ENCODE measurements at regions not wholly inside any gene's neighbourhood (a gene's known extent, or its start where the extent isn't known, plus 50 kb on each side); places are given as distances from the start of the nearest gene placed in this dataset.
"Not testable (repeated sequence)": the region's sequence is repeated elsewhere in the genome, so short reads cannot be mapped to it uniquely, and the experiment has no call there.

DNA sequence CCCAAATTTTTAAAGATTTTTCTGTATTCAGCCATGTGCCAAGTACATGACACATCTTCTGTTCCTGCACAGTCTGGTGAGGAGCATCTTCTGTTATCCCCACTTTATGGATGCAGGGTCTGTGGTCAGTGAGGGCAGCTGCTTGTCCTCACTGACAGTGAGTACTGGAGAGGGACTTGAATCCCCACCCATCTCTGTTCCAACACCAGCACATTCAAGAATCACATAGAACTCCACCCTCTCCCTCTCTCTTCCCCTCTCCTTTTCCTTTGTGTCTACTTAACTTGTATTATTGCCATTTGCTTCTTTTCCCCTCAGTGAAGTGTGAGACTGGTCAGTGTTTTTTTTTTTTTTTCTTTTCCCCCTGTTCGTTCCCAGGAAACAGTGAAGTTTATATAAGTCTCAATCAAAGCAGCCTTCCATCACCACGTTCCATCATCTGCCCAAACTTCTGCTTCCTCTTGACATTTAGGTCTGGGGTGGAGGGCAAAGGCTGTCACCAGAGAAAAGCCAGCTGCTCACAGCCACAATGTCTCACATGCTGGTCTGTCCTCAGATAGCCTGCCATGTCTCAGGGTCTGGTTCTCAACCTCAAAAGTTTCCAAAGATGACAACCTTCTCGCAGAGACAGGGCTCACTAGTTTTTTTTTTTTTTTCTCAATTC is 110.0 kb upstream of the SSTR4 start:
- no peak for DNase-seq

DNA sequence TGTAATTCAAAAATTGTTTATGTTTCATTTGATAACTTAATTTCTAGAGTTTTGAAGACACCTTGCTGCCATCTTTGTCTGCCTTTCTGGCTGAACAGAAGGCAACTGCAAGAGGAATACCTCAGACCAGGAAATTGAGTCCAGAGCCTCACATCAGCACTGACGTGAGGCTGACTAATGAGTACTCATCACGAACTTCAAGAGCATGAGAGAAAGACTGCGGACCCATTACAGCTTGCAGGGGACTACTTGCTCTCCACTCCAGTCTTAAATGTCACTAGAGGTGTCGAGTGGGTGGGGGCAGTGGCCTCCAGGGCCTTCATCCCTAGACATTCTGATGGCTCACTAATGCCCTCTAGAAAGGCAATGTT is 109.5 kb upstream of the SSTR4 start:
- no peak for DNase-seq

GRCh38 chr20:22927537-22927936 is 107.6 kb upstream of the SSTR4 start:
- no peak for DNase-seq

GRCh38 chr20:22928679-22929078 is 106.4 kb upstream of the SSTR4 start:
- DNase-seq = no peak

- no peak for DNase-seq
Measured at GRCh38 chr20:22929661-22930060, 105.5 kb upstream of the SSTR4 start.

DNA sequence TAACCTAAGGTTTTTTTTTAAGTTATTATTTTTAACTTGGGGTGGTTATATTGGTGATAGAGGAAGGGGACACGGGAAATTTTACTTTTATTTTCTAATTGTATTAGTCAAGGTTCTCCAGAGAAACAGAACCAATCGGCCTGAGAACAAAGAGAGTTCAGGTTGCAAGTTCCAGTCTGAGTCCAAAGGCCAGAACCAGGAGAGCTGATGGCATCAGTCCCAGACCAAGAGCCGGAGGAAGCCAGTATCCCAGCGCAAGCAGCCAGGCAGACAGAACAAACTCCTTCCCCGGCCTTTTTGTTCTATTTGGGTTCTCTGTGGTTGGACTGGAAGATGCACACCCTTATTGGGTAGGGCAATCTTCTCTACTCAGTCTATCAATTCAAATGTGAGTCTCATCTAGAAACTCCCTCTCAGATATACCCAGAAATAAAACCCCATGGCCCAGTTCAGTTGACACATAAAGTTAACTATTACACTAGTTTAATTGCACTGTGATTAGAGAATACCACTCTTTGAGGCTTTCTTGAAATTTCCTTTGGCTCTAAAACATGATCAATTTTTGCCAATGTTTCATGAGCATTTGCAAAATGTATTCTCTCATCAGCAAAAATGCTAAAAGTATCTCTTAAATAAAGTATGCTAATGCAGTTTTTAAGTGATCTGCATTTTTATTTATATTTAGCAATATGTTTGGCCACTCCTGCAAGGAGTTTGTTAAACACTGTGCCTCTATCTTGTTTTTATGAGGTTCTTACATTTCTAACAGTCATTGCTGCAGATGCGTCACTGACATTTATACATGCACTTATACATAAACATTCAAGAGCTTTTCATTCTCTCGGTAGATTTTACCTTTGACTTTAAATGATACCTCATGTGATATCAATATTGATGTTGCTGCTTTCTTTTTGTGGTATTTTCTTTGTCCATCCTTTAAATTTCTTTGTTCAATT is 103.2 kb upstream of the SSTR4 start:
- no peak for DNase-seq

GRCh38 chr20:22939181-22939580 is 95.9 kb upstream of the SSTR4 start:
- DNase-seq = no peak

DNA sequence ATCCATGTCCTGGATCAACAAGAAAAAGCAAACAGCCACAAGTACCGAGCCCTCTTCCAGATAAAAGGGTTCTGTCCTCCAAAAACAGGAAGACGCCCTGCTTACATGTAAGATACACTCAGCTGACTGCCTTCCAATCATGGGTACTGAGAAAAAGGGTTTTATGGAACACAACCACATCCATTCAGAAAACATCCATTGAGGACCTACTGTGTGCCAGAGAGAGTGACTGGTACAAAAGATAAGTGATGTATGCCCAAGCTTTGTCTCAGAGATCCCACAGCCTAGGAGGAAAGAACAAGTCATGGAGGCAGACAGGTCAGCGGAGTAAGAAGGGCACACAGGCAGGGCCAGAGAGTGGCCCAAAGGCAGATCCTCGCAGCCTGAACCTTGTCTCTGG is 94.8 kb upstream of the SSTR4 start:
- DNase-seq = no peak

GRCh38 chr20:22941550-22941949 is 93.6 kb upstream of the SSTR4 start:
- DNase-seq = no peak

DNA sequence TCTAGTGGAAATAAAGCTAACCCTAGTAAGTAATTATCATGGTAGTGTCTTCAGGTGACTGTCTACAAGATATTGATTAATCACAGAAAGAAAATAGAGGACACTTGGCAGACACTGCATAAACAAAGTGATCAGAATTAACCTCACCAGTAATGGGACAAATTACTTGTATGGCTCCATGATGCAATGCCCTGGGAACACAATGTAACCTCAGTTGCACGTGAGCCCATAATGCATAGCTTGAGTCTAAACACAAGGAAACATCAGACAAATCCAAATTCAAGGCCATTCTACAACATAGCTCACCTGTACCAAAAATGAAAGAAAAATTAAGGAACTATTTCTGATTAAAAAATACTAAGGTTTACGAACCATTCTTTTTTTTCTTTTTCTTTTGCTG is 92.4 kb upstream of the SSTR4 start:
- no peak for DNase-seq

DNA sequence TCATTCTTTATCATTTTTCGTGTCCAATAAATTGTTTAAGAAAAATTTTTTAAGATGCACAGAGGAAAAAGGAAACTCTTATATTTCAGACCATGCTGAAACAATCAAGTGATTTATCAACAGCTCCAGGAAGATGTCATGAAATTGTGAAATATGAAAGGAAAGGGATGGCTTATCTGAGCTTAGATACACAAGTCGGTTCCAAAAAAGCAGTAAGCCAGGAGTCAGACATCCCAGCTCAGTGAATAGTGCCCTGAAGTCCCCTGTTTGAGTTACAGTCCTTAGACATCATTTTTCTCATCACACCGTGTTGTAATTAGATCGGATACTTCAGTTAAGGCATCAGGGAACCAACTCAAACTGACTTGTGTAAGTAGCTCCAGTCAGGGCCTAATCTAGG is 91.0 kb upstream of the SSTR4 start:
- no peak for DNase-seq

DNA sequence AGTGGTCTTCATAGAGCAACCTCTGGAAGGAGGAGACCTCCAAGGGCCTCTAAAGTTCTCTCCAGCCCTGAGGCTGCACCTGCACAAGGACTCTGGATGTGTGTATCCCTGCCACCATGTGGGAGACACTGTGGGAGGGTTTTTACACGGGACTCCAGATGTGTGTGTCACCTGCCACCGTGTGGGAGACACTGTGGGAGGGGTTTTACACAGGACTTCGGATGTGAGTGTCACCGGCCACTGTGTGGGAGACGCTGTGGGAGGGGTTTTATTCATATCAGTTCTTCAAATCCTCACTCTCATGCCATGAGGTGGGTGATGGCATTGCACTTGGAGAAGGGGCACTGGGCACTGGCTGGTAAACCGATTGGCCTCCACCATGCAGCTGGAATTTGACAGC is 90.2 kb upstream of the SSTR4 start:
- DNase-seq = no peak

DNA sequence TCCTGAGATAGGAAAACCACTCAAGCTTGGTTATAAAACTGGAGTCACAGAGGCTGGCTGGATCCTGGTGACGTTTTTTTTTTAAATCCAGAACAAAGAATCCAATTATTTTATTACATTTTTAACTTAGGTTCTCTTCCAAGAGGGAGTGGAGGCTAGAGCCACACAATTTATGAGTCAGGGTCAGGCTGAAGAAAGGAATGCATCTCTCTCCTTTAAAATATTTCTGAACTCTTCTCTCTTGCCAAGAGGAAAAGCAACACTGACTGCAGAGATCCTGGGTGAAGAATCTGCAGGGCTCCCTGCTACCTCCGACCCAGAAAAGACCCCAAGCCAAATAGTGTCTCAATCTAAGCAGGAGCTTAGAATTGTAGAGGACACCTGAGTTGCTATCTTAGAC is 88.5 kb upstream of the SSTR4 start:
- DNase-seq = peak; percentile 27

- DNase-seq = peak; percentile 5
Measured at GRCh38 chr20:22949331-22950109, 85.6 kb upstream of the SSTR4 start.

DNA sequence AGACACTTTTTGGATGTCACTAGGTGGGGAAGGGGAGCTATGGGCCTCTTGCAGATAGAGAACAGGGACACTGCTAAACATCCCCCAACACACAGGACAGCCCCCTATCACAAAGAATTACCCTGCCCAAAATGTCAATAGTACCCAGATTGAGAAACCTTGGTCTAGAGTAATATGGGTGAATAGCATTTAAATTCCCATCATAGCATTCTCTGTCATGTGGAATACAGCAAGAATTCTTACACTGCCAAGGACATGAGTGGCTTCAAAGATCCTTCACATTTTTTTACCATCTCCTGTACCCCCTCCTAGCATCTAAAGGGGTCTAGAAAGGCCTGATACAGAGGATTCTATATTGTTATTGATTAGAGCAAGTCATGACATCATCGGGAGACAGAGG is 83.1 kb upstream of the SSTR4 start:
- DNase-seq = no peak

DNA sequence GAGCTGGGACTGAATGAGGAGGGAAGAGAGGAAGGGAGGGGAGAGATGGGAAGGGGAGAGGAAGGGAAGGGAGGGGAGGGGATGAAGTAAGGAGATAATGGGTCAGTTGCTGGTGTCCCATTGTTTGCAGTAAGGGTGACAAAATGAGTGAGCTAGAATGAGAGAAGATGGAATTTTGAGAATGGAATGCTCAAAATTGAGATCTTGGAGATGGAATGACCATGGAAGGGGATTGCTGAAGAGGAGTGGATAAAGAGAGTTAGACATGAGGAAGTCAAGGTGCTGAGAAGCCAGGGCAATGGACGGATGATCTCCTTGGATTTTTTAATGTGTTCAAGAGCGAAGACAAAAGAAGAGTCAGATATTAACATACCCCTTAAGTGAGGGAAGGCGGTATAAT is 80.5 kb upstream of the SSTR4 start:
- no peak for DNase-seq

DNA sequence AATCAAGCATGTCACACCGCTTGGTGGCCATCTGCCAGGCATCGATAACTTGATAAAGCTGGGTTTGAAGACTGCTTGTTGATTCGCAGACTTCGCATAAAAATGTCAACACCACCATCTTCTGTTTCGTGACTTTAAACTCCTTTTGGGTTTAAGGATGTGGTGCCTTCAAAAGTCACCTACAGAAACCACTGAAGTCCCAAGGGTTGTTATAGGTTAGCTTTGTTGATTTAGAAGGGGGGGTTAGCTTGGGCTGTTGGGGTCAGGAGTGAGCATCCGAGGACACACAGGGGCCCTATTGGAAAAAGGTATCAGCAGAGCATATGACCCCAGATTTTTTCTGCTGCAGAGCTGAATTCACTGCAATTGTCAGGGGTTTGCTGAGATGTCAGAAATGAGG is 76.7 kb upstream of the SSTR4 start:
- DNase-seq = no peak

DNA sequence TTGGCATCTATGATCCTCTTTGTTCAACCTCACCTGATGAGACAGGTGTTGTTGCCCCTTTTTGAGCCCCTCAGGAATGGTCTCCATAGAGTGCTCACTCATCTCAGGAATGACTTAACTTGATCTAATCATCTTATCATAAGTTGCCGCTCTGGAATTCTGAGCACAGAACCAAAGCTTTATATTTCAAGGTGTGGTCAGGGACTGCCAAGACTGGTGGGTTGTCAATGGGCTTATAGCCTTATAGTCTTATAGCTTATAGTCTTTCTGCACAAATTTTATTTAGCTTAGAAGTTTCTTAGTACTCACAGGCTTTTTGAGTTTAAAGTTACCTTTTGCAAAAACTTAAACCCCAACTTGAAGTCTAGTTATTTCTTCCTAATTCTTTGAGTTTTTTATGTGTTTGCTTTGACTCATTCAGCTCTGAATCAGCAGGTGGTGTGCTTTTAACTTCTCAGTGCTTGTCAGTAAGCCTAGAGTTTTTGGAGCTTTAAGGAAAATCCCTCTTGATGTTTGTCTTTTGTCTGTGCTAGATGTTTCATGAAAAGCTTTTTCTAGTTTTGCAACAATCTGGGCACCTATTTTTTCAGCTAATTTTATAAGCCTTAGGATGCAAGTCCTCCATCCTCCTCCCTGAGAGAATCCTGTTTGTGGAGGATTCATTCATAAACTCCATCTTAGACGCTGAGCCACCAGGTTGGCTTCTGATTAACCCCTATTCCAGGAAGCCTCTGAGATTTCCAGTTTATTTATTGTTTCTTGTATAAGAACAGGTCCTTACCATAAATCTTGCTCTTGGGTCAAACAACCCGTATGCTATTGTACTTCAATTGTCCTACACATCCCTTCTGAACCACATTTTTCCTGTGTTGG is 72.3 kb upstream of the SSTR4 start:
- DNase-seq = no peak

DNA sequence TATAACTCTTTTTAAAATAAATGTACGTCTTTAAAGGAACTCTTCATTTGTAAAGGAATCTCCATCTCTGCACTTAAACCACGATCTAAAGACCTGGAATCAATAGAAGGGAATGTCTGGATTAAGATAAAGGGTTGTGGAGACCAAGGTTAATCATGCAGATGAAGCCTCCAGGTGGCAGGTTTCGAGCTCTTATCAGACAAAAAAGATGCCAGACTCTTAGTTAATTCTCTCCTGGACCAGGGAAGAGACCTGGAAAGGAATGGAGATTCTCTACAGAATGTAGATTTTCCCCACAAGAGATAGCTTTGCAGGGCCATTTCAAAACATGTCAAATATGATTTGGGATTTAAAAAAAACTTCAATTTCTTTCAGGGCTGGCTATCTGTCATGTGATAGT is 71.5 kb upstream of the SSTR4 start:
- DNase-seq = no peak

- no peak for DNase-seq
Measured at GRCh38 chr20:22966787-22967464, 68.2 kb upstream of the SSTR4 start.

DNA sequence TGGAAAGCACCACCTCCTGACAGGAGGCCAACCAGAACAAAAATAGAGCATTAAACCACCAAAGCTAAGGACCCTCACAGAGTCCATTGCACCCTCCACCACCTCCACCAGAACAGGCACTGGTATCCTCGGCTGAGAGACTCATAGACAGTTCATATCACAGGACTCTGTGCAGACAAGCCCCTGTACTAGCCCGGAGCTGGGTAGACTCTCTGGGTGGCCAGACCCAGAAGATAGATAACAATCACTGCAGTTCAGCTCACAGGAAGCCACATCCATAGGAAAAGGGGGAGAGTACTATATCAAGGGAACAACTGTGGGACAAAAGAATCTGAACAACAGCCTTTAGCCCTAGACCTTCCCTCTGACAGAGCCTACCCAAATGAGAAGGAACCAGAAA is 67.4 kb upstream of the SSTR4 start:
- not testable (repeated sequence) for DNase-seq

GRCh38 chr20:22969031-22969430 is 66.1 kb upstream of the SSTR4 start:
- not testable (repeated sequence) for DNase-seq
